Stimulated activated naive CD4-positive, alpha-beta T cell (primary cell): ENCODE measurements at regions not wholly inside any gene's neighbourhood (a gene's known extent, or its start where the extent isn't known, plus 50 kb on each side); places are given as distances from the start of the nearest gene placed in this dataset.
A peak's percentile ranks its signal among the peaks of the same experiment; 100 is the strongest.

Experiments
- DNase-seq, 6 experiments: peaks; one replicate each; lab custom pipeline; 2025; lab: John Stamatoyannopoulos, UW

DNA sequence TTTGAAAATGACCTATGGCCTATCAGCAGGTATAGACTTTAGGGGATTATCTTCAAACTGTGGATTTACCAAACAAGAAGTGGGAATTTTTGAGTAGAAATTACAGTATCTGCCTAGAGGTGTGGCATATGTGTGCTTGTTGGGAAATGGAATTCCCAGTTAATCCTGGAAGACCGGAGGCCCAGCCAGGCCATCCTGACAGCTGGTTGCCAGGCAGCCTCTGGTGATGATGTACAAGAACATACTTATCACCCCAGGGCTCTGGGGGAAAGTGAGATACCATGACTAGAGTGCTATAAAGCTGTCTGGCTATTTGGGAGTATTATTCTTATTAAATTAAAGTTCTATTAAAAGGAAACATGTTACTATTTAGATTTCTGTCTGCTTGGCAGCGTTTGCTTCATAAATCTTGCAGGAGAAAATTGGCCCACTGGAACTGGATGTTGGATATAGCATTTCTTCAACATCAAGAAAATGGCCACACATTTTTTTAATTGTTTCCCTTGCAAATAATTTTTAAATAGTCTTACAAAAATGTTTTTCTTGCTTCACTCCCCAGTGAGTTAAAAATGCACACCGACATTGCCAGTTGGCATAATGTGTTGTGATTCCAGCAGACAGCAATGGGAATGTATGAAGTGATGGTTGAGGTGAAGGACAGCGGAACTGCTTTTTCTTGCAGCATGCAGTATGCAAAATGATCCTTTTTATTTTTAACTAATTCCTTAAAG is 187.8 kb downstream of the MYLK4 start:
- DNase-seq, result no peak

DNA sequence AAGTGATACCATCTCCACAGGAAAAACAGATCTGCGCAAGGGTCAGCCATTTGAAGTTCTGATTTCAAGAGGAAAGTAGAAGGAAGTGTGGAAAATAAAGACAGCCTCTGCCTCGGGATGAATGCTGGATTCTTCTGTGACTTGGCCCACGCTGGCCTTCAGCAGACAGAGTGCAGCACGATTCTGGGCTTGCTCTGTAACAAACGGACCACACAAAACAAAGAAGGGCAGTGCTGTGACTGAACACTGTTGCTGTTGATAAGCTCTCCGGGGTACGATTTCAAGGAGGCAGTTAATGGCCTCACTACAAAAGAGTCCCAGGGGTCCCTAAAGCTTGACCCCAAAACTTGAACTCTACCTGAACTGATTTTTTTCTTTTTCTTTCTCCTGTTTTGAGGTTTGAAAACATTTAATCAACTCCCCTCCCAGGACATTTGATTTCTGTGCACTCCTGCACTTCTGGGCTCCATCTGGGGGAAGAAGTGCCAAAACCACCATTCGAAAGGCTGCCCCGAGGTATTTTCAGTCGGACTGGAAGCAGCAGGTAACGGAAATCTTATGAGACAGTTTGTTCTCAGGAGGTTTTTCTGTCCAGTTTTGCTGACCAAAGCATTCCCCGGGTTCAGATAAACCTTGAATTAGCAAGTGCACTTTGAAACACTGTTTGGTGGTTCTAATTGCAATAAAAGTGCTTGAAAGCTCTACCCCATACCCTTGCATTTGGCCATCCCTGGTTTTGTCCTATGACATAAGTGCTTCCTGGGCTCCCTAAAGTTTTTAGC is 189.6 kb downstream of the MYLK4 start:
- no peak for DNase-seq

DNA sequence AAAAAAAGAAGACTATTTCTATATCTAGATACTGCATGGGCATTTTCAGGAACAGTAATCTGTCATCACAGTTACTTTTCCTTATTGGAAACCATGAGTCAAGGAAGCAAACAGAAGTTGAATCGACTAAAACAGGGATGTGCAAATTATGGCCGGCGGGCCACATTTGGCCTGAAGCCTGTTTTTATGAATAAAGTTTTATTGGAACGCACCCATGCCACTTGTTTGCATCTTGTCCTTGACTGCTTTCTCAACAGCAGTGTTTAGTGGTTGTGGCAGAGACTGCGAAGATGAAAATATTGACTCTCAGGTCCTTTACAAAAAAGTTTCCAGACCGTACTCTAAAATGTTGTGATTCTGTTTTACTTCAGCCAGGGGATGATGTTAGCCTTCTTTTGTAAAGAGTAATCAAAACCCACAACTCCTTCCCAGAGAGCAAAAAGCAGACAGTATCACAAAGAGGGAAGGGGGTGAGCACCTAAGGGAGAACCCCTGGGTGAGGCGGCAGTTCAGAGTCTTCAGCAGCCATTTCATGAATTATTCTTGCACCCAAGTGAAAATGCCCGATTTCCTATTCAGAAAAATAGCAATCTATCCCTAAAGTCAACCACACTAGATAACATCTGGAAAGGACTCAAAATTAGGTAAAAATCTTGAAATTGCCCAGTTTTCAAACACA is 190.4 kb downstream of the MYLK4 start:
- no peak for DNase-seq

DNA sequence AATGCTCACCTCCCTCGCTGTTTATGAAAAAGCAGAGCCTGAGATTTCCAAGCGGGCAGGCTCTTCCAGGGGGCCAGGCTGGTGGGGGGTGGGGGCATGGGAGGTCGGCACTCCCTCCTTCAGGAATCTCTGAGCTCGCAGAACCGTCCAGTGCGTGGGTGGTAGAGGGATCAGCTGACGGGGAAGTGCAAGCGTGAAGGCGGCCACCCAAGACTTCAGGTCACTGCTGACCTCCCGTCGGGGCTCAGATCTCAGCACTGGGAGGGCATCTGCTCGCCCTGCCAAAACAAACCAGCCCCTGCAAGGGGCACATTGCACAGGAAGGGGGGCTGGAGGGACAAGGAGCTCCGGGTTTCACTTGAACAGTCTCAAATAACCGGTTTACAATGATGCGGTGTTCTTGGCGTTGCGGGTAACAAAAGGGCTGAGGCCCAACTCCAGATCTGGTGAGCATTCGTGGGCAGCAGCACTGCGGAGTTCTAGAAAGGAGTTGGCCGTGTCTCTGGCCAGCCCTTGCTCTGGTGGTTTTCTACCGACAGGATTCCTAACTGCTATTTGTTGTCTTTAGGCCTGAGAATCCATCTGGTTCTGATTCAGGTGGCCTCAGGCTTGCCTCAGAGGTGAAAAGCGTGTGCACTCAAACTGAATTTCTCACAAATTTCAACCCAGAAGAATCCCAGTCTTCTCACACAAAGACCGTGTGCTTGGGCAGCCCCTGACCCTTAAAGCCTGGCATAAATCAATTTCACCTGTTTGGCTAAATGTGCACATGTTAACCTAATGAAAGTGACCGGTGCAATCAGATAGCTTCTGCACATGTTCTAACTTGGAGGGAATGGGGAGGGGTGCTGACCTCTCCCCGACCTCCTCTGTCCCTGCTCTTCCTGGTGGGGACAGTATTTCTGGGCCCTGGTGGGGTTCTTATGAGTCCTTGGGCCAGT is 191.6 kb downstream of the MYLK4 start:
- DNase-seq, result no peak

DNA sequence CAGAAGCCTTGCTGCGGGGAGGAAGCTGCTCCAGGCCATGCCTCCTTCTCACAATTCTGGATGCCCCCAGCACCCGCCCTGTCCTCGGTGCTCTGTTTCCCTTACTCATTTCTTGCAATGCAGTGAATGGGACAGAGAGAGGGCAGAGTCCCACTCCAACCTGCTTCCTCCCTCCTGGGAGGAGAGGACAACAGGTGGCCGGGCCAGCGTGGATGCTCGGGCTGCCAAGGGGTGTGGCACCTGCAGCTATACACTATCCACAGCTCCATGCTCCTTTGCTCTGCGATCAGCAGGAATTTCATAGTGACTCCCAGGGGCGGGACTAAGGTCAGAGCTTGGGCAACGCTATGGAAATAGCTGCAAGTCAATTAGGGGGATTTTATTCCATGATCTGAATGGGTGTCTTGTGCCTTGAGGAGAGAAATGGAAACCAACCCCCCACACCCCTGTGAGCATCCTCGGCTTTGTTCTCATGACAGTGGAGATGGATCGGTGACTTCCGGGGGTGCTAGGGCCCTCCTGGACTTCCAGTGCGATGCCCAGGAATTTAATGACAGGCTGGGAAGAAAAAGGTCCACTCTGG is 192.5 kb downstream of the MYLK4 start:
- DNase-seq, result no peak

DNA sequence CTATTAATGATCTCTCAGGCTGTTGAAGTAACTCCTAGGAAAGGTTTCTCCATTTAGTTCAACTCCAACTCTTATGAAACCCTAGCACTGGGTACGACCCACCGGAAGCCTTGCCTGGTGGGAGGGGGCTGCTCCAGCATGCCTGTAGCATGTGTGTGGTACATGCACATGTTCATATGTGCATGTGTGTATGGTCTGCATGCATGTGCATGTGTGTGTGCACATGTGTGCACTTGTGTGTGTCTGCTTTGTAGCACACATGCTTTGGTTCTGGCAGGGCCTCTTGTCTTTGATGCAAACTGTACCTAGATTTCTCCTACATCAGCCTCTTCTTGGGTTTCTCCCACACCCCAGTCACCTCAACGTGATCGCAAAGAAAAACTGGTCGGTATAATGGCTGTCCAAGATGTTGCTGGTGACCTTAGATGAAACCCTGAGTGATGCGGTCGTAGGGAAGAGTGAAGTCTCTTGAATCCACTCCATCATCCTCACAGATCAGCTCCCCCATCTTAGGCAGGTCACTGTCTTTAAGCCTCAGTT is 193.5 kb downstream of the MYLK4 start:
- DNase-seq, result no peak

DNA sequence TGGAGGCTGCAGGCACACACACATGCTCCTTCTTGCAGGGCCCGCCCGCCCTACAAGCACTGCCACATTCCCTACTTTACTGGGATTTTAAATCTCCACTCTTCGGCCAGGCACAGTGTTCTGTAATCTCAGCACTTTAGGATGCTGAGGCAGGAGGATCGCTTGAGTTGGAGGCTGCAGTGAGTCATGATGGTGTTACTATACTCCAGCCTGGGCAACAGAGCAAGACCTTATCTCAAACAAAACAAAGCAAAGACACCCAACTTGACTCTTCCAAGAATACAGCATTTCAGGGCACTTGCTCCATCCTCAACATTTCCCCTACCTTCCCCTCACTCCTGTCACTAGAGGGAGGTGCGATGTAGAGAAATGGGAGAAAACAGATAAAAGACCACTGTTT is 194.0 kb downstream of the MYLK4 start:
- DNase-seq, result no peak

DNA sequence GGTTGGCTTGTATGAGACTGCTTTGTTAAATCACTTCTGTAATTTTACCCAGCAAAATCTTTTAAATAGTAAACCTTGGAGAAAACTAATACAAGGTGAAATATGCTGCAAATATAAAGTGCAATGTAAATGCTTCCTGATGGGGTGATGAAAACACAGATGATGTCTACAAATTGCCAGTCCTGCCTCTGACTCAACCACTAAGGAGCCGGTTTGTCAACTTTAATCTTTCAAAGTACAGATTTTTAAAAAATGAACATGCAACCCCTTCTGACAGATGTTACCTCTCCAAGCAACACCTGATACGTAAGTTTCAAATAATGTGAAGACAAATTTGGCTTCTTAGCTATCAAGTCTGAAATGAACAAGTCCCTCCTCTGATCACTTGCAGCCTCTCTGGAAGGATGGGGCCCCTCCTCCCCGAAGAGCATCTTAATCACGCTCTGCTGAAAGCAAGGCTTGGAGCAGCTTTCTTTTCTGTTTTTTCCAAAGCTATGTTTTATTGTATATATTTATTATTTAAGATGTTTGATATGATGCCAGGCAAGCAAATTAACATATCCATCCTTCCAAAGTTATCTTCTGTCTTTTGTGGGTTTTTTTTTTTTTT is 196.0 kb downstream of the MYLK4 start:
- no peak for DNase-seq

DNA sequence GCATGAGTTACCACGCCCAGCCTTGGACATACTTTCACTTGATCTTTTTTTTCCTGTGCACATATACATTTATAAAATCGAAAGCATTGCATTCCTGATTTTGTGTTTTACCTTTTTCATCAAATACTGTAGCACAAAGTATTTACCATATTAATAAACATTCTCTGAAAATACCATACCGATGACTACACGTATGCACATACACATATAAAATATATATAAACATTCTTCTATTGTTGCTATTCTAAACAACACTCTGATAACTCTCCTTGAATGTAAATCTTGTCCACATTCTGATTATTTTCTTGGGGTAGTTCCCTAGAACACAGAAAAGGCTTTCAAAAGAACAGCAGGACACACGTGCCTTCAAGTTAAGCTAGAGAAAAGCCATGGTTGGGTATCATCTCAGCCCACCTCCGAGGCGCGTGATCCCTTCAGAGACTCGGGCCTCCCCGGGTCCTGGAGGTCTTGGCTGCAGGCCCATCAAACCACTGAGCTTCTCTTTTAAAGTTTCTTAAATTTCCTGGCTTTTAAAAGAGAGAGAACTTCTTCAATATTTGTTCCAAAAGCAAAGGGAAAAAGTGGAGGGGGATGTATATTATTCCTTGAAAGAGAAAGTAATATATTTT is 198.1 kb downstream of the MYLK4 start:
- no peak for DNase-seq

DNA sequence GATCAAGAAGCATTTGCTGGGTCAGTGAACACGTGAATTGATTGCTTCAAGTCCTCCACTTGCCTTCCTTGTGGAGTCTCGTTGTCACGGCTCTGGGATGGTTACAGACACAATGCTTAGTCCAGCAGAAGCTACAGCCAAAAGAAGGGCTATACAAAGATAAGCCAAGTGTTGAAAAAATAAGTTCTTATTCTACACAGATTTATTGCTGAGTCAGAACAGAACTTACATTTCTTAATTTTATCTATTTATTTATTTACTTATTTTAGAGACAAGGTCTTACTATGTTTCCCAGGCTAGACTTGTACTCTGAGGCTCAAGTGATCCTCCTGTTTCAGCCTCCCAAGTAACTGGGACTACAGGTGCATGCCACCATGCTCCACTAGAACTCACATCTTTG is 199.0 kb downstream of the MYLK4 start:
- DNase-seq, result no peak

DNA sequence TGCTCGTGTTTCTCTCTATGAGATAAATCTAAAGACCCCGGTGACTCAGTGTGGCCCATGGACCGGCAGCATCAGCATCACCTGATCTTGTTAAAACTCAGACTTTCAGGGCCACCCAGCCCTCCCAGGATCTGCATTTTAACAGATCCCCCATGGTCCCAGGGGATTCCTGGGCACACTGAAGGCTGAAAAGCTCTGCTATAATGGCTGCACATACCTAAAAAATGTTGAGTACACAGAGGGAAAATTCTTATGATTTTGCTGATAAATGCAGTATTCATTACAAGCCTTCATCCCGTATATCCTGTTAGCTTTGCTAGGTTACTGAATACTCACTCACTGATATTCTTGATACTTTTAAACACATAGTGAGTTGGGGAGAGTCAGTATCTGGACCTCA is 200.5 kb downstream of the MYLK4 start:
- no peak for DNase-seq

DNA sequence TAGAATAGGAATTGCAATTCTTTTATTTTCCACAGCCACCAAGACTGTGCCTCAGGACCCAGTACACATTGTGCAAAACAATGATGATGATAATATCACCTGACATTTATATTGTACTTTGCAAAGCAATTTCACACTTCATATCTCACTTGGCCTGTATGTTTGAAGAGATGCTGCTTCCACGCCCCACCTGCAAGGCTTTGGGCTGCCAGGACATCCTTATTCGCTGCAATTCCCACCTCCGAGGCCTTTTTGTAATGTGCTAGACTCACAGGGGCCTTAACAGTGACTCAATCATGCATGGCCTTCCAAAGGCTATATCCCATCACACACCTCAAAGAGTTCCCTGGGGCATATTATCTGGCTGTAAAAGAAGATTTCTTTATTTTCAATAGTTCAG is 200.9 kb downstream of the MYLK4 start:
- no peak for DNase-seq

DNA sequence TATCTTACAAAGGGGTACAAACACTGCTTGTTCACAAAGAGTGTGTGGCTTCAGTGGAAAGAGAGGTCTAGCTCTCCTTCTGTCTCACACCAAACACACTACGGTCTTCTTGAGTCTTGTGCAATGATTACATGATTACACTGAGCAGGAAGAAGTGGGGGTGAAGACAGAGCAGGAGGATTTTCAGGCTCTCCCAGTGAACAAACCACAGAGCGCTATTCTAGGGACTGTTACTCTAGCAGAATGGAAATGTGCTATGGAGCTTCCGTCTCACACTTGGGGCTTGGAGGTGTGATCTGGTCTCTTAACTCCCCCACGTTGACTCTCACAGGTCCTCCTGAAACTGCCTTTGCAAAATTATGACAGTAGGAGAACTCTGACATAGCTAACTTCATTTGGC is 203.4 kb downstream of the MYLK4 start:
- no peak for DNase-seq

DNA sequence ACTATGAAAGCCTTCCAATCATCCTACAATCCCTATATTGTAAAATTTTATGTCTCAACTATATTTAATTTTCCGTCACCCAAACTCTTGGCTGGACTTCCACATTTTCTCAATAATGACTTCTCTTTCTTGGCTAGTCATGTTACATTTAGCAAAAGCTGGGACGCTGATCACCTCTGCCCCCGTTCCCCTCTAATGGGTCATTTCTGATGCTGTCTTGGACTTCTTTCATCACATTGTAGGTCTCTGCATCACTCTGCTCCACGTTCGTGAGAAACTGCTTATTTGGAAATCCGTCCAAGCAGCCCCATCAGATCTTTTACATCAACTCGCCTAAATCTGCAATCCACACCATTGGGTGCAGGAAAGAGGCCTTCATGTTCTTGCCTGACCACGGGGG is 203.8 kb downstream of the MYLK4 start:
- no peak for DNase-seq

DNA sequence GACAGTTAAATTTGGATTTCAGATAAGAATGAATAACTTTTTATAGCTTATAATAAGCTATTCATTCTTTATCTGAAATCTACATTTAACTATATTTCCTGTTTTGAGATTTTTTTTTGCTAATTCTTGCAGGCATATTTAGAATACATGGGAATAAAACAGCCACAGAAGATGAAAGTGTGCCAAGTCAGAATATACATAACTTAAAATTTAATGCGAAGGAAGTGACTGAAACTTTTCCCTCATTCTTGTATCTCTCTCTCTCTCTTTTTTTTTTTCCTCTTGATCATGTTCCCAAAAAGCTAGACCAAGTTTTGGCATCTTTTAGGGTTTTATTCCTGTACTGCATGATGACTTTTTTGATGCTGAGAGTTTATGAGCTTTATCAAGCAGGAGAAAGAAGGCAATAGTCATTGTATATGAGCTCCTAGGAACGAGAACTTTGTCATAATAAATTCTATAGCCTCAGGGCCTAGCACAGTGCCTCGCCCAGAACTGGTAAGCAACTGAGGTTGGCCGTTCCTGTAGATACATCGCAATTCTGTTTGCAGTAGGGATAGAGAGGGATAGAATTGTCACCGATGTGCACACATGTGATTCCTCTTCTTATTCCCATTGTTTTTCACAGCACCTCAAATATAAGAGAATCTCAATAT is 205.2 kb downstream of the MYLK4 start:
- DNase-seq, result no peak

DNA sequence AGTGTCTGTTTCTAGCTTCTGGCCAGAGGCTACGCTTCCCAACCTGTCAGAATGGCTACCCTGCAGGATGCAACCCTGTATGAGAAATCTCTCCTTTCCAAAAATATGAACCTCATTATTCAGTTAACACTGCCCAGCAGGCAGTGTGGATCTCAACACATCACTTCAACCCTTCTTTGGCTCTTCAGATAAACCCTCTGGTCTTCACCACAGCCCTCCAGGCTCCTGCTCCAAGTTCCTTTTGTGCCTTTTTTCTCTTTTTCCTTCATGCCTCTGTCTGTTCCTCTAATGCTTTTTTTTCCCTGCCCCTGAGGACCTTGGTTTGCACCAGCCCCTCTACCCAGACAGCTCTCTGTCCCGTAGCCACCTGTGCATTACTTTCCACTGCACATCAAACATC is 207.4 kb downstream of the MYLK4 start:
- DNase-seq, result no peak

DNA sequence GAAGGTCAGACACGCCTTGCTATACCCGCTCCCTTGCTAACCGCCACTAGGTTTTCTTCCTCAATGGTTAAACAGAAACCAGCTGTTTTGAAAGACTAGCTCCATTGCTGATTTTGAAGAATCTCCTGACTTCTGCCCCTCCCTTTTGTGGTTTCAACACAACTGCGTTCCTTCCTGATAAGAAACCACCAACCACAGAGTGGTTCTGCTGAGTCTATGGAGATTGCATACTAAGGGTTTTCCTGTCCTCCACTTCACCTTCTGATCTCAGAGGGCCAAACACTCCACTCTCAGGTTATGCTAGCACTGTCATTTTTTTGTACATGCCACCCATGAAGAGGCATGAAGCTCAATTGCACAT is 207.9 kb downstream of the MYLK4 start:
- DNase-seq, result peak in 3 of 6 experiments; percentile 42 to 55 (median 55)

DNA sequence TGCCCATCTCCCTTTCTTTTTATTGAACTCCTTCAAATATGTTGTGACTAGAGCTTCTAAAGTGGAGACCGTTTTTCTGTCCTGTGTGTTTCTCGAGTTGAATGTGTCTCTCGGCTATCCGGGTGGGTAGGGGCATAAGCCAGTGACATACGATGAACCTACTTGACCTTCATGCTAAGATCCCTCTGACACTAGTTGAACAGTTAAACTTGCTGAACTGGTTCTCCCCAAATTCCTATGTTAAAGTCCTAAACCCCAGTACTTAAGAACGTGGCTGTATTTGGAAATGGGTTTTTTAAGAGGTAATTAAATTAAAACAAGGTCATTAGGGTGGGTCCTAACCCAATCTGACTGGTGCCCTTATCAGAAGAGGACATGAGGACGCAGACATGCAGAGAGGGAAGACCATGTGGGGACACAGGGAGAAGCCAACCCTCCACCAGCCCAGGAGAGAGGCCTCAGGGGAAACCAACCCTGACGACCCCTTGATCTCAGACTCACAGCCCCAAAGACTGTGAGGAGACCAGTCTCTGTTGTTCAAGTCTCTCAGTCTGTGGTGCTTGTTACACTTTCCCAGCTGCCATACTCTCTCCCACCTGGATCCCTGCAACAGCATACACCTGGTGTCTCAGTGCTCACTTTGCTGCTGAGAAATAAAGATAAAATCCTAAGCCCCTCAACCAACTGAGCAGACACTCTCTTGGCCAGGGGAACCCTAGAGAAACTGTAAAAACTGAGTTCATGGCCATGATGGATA is 208.4 kb downstream of the MYLK4 start:
- no peak for DNase-seq

DNA sequence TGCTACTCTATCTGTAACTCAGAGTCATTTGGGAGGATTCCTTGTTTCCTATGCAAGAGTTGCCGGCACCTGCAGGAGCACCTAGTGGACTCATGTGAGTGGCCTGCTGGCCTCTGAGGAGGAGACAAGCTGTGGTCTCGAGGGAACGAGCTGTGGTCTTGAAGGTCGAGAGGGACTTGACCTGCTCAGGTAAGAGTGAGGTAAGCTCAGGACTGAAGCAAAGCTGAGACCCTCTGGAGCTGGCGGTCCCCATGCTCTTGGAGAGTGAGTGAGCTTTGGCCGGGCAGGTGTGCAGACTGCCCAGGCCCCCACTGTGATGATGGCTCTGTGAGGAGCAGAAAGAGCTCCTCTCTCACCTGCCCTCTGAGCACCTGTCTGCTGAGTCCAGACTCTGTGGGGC is 214.3 kb downstream of the MYLK4 start:
- DNase-seq, result no peak
